Heart left ventricle (tissue), 13 donors: ENCODE measurements at regions not wholly inside any gene's neighbourhood (a gene's known extent, or its start where the extent isn't known, plus 50 kb on each side); places are given as distances from the start of the nearest gene placed in this dataset.

Experiments
- CTCF ChIP-seq, 12 donors: fragments of 200-600 bp; sonication (generic) in 4 of 12; IDR thresholded peaks; one replicate each; pipeline versions ENCODE4 v1.5.0 to v1.8.0; 2018 to 2022; ENCODE audit warnings: antibody characterized with exemption in 12 of 12, mild to moderate bottlenecking in 5 of 12
- POLR2A ChIP-seq, 2 donors: fragments of 450-650 bp; IDR thresholded peaks; one replicate each; pipeline ENCODE4 v1.6.1; 2017; ENCODE audit warnings: antibody characterized with exemption in 2 of 2, mild to moderate bottlenecking in 2 of 2, moderate library complexity in 2 of 2
- donor health status: ischemic (EF 13 %, LVEDD 7.1; RV severe dilation, severe dysfunction).
- donor health status: DM: no; HTN: yes; CAD: no.
- donor health status: DM: no; HTN: no; CAD: no.
- donor health status: ischemic (EF 25% LVEDD 6.9; RV normal size, moderate dysfunction).
- donor health status: ischemic (EF 25% LVEDD 5.7; RV mildly dilated, moderate dysfunction).
- donor health status: ischemic (EF 35%, LVEDD 5.7; RV mildly dilated, moderate dysfunction).
- donor health status: nonischemic (EF 11% LVEDD 7.7; RV severe dilation, severe dysfunction).
- donor health status: DM: yes; HTN: yes; CAD: no.
- donor health status: PGD.
- donor health status: ischemic (EF 29% LVEDD 5.4; RV normal size, mild dysfunction).
- donor health status: nonischemic (EF 23%, LVEDD 6.1; RV moderate dilation, normal function).

GRCh38 chr1:116252271-116252670 lies 120.8 kb upstream of the ATP1A1 start:
- TF ChIP-seq POLR2A (IDR thresholded peaks at IDR 0.05), result no peak
- no peak for TF ChIP-seq CTCF (IDR thresholded peaks at IDR 0.05)
